Lower leg skin (tissue), 3 donors: ENCODE measurements at regions not wholly inside any gene's neighbourhood (a gene's known extent, or its start where the extent isn't known, plus 50 kb on each side); places are given as distances from the start of the nearest gene placed in this dataset.

ENCODE experiments used
- CTCF ChIP-seq, 3 donors: fragments of 450-650 bp; IDR thresholded peaks; one replicate each; pipeline ENCODE4 v1.5.1; 2016; ENCODE audit warnings: antibody characterized with exemption in 3 of 3, mild to moderate bottlenecking in 3 of 3, moderate library complexity in 2 of 3
- POLR2A ChIP-seq, 2 donors: fragments of 450-650 bp; IDR thresholded peaks; one replicate each; pipeline ENCODE4 v1.6.1; 2016 to 2017; ENCODE audit warnings: antibody characterized with exemption in 2 of 2, mild to moderate bottlenecking in 1 of 2, moderate library complexity in 1 of 2

- no peak for TF ChIP-seq CTCF (IDR thresholded peaks at IDR 0.05)
- no peak for TF ChIP-seq POLR2A (IDR thresholded peaks at IDR 0.05)
Observed at GRCh38 chr3:177890359-177890683, 645.9 kb upstream of the KCNMB2 start.
